H1 (cell line): ENCODE measurements at regions not wholly inside any gene's neighbourhood (a gene's known extent, or its start where the extent isn't known, plus 50 kb on each side); places are given as distances from the start of the nearest gene placed in this dataset.

Source experiments
- CTCF ChIA-PET: fragments of 300-600 bp; sonication (Branson Sonifier 250); formaldehyde crosslinking; loops from one replicate; lab custom pipeline; 2021; ENCODE audit not compliant: partially characterized antibody; lab: Charles Lee
- POLR2A ChIA-PET: fragments of 300-600 bp; sonication (Branson Sonifier 250); formaldehyde crosslinking; loops from one replicate; lab custom pipeline; 2021; ENCODE audit warnings: inconsistent platforms; ENCODE audit not compliant: partially characterized antibody; lab: Charles Lee
- DNase-seq, 2 experiments: peaks; one replicate each; pipeline versions ENCODE4 v3.0.0 to v3.0.0-alpha.2; 2010 to 2022; ENCODE audit warnings: low spot score in 2 of 2, low read depth in 1 of 2, mixed read lengths in 1 of 2
- FAIRE-seq: peaks from 2 replicates; lab custom pipeline; 2011; peaks lifted over from hg19 to GRCh38; lab: Jason Lieb, UNC
- H2AFZ ChIP-seq: 2 replicates; pipeline ENCODE4 v1.8.1; 2012; ENCODE audit warnings: low read length, inconsistent platforms
- H2AK5ac ChIP-seq: 2 replicates; pipeline ENCODE4 v1.6.1; 2013; ENCODE audit warnings: low read depth, low read length
- H2BK120ac ChIP-seq: replicated peaks from 2 replicates; pipeline ENCODE3; 2013; ENCODE audit warnings: low read depth, low read length, inconsistent platforms
- H2BK12ac ChIP-seq: 2 replicates; pipeline ENCODE4 v1.6.1; 2013; ENCODE audit warnings: low read depth, low read length
- H2BK15ac ChIP-seq: 2 replicates; pipeline ENCODE4 v1.6.1; 2013; ENCODE audit warnings: low read length
- H2BK20ac ChIP-seq: 2 replicates; pipeline ENCODE4 v1.6.1; 2013; ENCODE audit warnings: low read length
- H2BK5ac ChIP-seq: 2 replicates; pipeline ENCODE4 v1.6.1; 2013; ENCODE audit warnings: low read depth, low read length
- H3K14ac ChIP-seq: 2 replicates; pipeline ENCODE4 v1.6.1; 2013; ENCODE audit warnings: inconsistent platforms; ENCODE audit not compliant: insufficient read length
- H3K18ac ChIP-seq: 2 replicates; pipeline ENCODE4 v1.6.1; 2013; ENCODE audit warnings: low read length; ENCODE audit errors: extremely low read depth
- H3K23ac ChIP-seq: 2 replicates; pipeline ENCODE4 v1.6.1; 2013; ENCODE audit warnings: inconsistent platforms; ENCODE audit not compliant: insufficient read length
- H3K23me2 ChIP-seq: 2 replicates; pipeline ENCODE4 v1.6.1; 2013; ENCODE audit warnings: low read depth, low read length
- H3K27ac ChIP-seq: 2 replicates; pipeline ENCODE4 v1.6.1; 2011; ENCODE audit warnings: low read depth, low read length, inconsistent platforms
- H3K27me3 ChIP-seq, 4 experiments: replicated peaks in 1 of 4; 1 replicate in 1 of 4; 2 replicates in 3 of 4; pipeline versions ENCODE4 v1.6.1 to v1.8.1; 2011 to 2013; ENCODE audit warnings: low read length in 3 of 4, mild to moderate bottlenecking in 3 of 4, inconsistent platforms in 2 of 4, mixed read lengths in 2 of 4, moderate library complexity in 1 of 4; ENCODE audit not compliant: control insufficient read depth in 3 of 4, insufficient read depth in 3 of 4; ENCODE audit errors: extremely low read depth in 1 of 4
- H3K36me3 ChIP-seq, 4 experiments: 2 replicates each; pipeline versions ENCODE4 v1.6.1 to v1.8.1; 2011 to 2013; ENCODE audit warnings: mild to moderate bottlenecking in 4 of 4, low read length in 3 of 4, moderate library complexity in 2 of 4, control low read depth in 1 of 4, inconsistent platforms in 1 of 4; ENCODE audit not compliant: insufficient read depth in 4 of 4, control insufficient read depth in 2 of 4
- H3K4ac ChIP-seq: replicated peaks from 2 replicates; pipeline ENCODE3; 2013; ENCODE audit warnings: low read length, low read depth, mixed read lengths, inconsistent platforms; ENCODE audit not compliant: insufficient read length
- H3K4me1 ChIP-seq, 4 experiments: replicated peaks in 1 of 4; 1 replicate in 1 of 4; 2 replicates in 3 of 4; pipeline versions ENCODE4 v1.6.1 to v1.8.1; 2011 to 2013; ENCODE audit warnings: low read length in 3 of 4, inconsistent platforms in 2 of 4, mixed read lengths in 1 of 4; ENCODE audit not compliant: insufficient read depth in 4 of 4, control insufficient read depth in 3 of 4
- H3K4me2 ChIP-seq, 2 experiments: 2 replicates each; pipeline versions ENCODE4 v1.6.1 to v1.8.1; 2011 to 2013; ENCODE audit warnings: low read depth in 2 of 2, low read length in 2 of 2, control low read depth in 1 of 2, inconsistent platforms in 1 of 2, mild to moderate bottlenecking in 1 of 2; ENCODE audit not compliant: insufficient read depth in 1 of 2
- H3K4me3 ChIP-seq, 4 experiments: fragments of 200-600, 300-600 bp in 1 of 4; sonication (generic), shearing (Covaris generic), sonication (Bioruptor Twin) in 1 of 4; 2 replicates each; pipeline versions ENCODE4 v1.5.1 to v1.8.1; 2011 to 2016; ENCODE audit warnings: low read length in 4 of 4, low read depth in 3 of 4, control low read depth in 2 of 4, inconsistent platforms in 2 of 4, mild to moderate bottlenecking in 2 of 4, mixed read lengths in 1 of 4, moderate library complexity in 1 of 4; ENCODE audit not compliant: insufficient read depth in 2 of 4; ENCODE audit errors: extremely low read depth in 1 of 4
- H3K56ac ChIP-seq: replicated peaks from 2 replicates; pipeline ENCODE3; 2013; ENCODE audit warnings: low read depth, mild to moderate bottlenecking, mixed read lengths, low read length, inconsistent platforms; ENCODE audit not compliant: insufficient read length
- H3K79me1 ChIP-seq: 2 replicates; pipeline ENCODE4 v1.6.1; 2013; ENCODE audit warnings: low read depth, low read length, control low read depth
- H3K79me2 ChIP-seq, 2 experiments: 2 replicates each; pipeline versions ENCODE4 v1.6.1 to v1.8.1; 2012 to 2013; ENCODE audit warnings: low read length in 2 of 2, mild to moderate bottlenecking in 2 of 2, inconsistent platforms in 1 of 2; ENCODE audit not compliant: insufficient read depth in 2 of 2, control insufficient read depth in 1 of 2
- H3K9ac ChIP-seq, 4 experiments: replicated peaks in 1 of 4; 1 replicate in 1 of 4; 2 replicates in 3 of 4; pipeline versions ENCODE4 v1.6.1 to v1.8.1; 2011 to 2013; ENCODE audit warnings: low read depth in 3 of 4, low read length in 3 of 4, control low read depth in 2 of 4, mild to moderate bottlenecking in 2 of 4, moderate library complexity in 2 of 4, inconsistent platforms in 1 of 4; ENCODE audit errors: extremely low read depth in 1 of 4
- H3K9me3 ChIP-seq, 2 experiments: 2 replicates each; pipeline versions ENCODE4 v1.6.1 to v1.8.1; 2012 to 2013; ENCODE audit warnings: mild to moderate bottlenecking in 2 of 2, moderate library complexity in 2 of 2, control low read depth in 1 of 2, inconsistent platforms in 1 of 2, low read depth in 1 of 2, low read length in 1 of 2, mixed read lengths in 1 of 2; ENCODE audit not compliant: insufficient read depth in 2 of 2
- H4K20me1 ChIP-seq, 2 experiments: replicated peaks in 1 of 2; 2 replicates each; pipeline versions ENCODE3 to v1.8.1; 2011 to 2013; ENCODE audit warnings: inconsistent platforms in 2 of 2, low read length in 2 of 2, mild to moderate bottlenecking in 1 of 2; ENCODE audit not compliant: insufficient read depth in 2 of 2, control insufficient read depth in 1 of 2
- H4K5ac ChIP-seq: 2 replicates; pipeline ENCODE4 v1.6.1; 2013; ENCODE audit warnings: low read length, low read depth, mixed read lengths, inconsistent platforms; ENCODE audit not compliant: insufficient read length
- H4K8ac ChIP-seq: 2 replicates; pipeline ENCODE4 v1.8.0; 2013; ENCODE audit warnings: mild to moderate bottlenecking, moderate library complexity, low read length, inconsistent platforms; ENCODE audit not compliant: insufficient read depth; ENCODE audit errors: extremely low read depth
- H4K91ac ChIP-seq: replicated peaks from 2 replicates; pipeline ENCODE3; 2013; ENCODE audit warnings: low read length, mixed read lengths, inconsistent platforms; ENCODE audit not compliant: insufficient read length
- CTBP2 ChIP-seq: IDR thresholded peaks from 2 replicates; pipeline ENCODE4 v1.7.0; 2011; ENCODE audit warnings: borderline replicate concordance, mild to moderate bottlenecking, moderate library complexity, mixed read lengths, low read length; ENCODE audit not compliant: insufficient read depth, insufficient read length
- WGBS, 2 experiments: shearing (Covaris generic) in 1 of 2; methylation state at CpG; one replicate each; pipeline versions ENCODE4 v1.1.6 to v1.1.7; 2013 to 2015; ENCODE audit warnings: low lambda C conversion rate in 2 of 2, mixed read lengths in 2 of 2, inconsistent platforms in 1 of 2, low coverage in 1 of 2, missing lambda C conversion rate in 1 of 2; ENCODE audit not compliant: insufficient replicate concordance in 2 of 2, insufficient coverage in 1 of 2, insufficient read length in 1 of 2; ENCODE audit errors: extremely low coverage in 1 of 2, missing lambda C conversion rate in 1 of 2; 5-methylcytosine and 5-hydroxymethylcytosine counted together

DNA sequence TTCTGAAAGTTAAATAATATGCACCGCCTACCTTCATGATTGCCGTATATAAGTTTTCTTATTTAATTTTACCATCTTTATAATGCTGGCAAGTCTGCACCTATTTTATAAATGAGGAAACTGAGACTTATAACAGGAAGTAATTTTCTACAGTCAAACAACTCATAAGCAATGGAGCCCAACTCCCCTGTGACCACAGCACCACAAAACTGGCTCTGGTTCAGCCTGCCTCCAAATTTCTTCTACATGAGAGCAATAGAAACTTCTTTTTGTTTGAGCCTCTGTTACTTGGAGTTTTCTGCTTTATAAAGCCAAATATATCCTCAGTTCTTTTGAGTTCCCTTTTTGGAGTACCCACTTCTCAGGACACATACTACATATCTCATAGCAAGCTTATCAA is 131.1 kb upstream of the HSF2 start:
- no peak overlapping the region for H2BK120ac ChIP-seq
- H3K4me3 ChIP-seq = no peak overlapping the region
- H2AFZ ChIP-seq = no peak overlapping the region
- H2BK12ac ChIP-seq = no peak overlapping the region
- CTCF ChIA-PET = no interaction called here
- no peak for TF ChIP-seq CTBP2
- H2BK5ac ChIP-seq = no peak overlapping the region
- H3K4ac ChIP-seq = no peak overlapping the region
- H3K18ac ChIP-seq = no peak overlapping the region
- whole genome bisulfite sequencing, 2 experiments = 93% methylated on average over 2 of the region's 2 CpGs; no CpG with 5 or more reads in 1 of the 2 experiments
- H3K4me2 ChIP-seq = no peak overlapping the region
- H3K79me2 ChIP-seq = no peaks in the 10 kb centered on the region
- POLR2A ChIA-PET = no interaction called here
- H2BK15ac ChIP-seq = no peak overlapping the region
- no peaks in the 10 kb centered on the region for H3K23me2 ChIP-seq
- H4K20me1 ChIP-seq = no peaks in the 10 kb centered on the region
- no peak overlapping the region for H4K91ac ChIP-seq
- H3K14ac ChIP-seq = no peak overlapping the region
- no peaks in the 10 kb centered on the region for H3K27me3 ChIP-seq
- peaks cover 0 to 10% (median under 1%) of the 10 kb centered on the region in 4 experiments; a peak in 1 of 7 replicates for H3K4me1 ChIP-seq
- no peak overlapping the region for H4K5ac ChIP-seq
- H2BK20ac ChIP-seq = no peak overlapping the region
- no peak overlapping the region for H3K9ac ChIP-seq
- no peaks in the 10 kb centered on the region for H3K79me1 ChIP-seq
- DNase-seq = no peak
- no peak overlapping the region for H2AK5ac ChIP-seq
- no peak overlapping the region for H3K23ac ChIP-seq
- H4K8ac ChIP-seq = no peak overlapping the region
- H3K9me3 ChIP-seq = peaks cover 7 to 9% of the 10 kb centered on the region in 2 experiments; a peak in 3 of 4 replicates
- no peak overlapping the region for H3K27ac ChIP-seq
- no peak overlapping the region for H3K56ac ChIP-seq
- no peak for FAIRE-seq
- H3K36me3 ChIP-seq = peaks cover 0 to 7% (median 1%) of the 10 kb centered on the region in 4 experiments; a peak in 1 of 8 replicates
